GM23248 (cell line): ENCODE measurements at regions not wholly inside any gene's neighbourhood (a gene's known extent, or its start where the extent isn't known, plus 50 kb on each side); places are given as distances from the start of the nearest gene placed in this dataset.
"Not testable (repeated sequence)": the region's sequence is repeated elsewhere in the genome, so short reads cannot be mapped to it uniquely, and the experiment has no call there.

Source experiments
- DNase-seq: peaks from one replicate; pipeline ENCODE4 v3.0.0-alpha.2; 2015
- H2AFZ ChIP-seq: fragments of 200-600 bp; sonication (generic); 2 replicates; pipeline ENCODE4 v1.6.1; 2016; ENCODE audit warnings: antibody characterized with exemption
- H3F3A ChIP-seq: fragments of 200-600 bp; sonication (generic); 2 replicates; pipeline ENCODE4 v1.6.1; 2016; ENCODE audit warnings: mild to moderate bottlenecking, antibody characterized with exemption, mixed run types; ENCODE audit not compliant: insufficient read depth
- H3K27ac ChIP-seq: fragments of 200-600 bp; sonication (generic); 2 replicates; pipeline ENCODE4 v1.5.1; 2016; ENCODE audit warnings: mild to moderate bottlenecking
- H3K27me3 ChIP-seq: fragments of 200-600 bp; sonication (generic); replicated peaks from 2 replicates; pipeline ENCODE4 v1.6.1; 2016; ENCODE audit warnings: mild to moderate bottlenecking; ENCODE audit not compliant: insufficient read depth
- H3K36me3 ChIP-seq: fragments of 200-600 bp; sonication (generic); 2 replicates; pipeline ENCODE4 v1.6.1; 2016; ENCODE audit warnings: low read depth, mild to moderate bottlenecking
- H3K4me1 ChIP-seq: fragments of 200-600 bp; sonication (generic); 2 replicates; pipeline ENCODE4 v1.6.1; 2016; ENCODE audit warnings: mild to moderate bottlenecking; ENCODE audit not compliant: insufficient read depth
- H3K4me2 ChIP-seq: fragments of 200-600 bp; sonication (generic); one replicate; pipeline ENCODE4 v1.6.1; 2016; ENCODE audit warnings: mild to moderate bottlenecking; ENCODE audit not compliant: unreplicated experiment
- H3K4me3 ChIP-seq: fragments of 200-600 bp; sonication (generic); 2 replicates; pipeline ENCODE4 v1.5.1; 2016; ENCODE audit warnings: mild to moderate bottlenecking
- H3K79me2 ChIP-seq: fragments of 200-600 bp; sonication (generic); 2 replicates; pipeline ENCODE4 v1.6.1; 2016; ENCODE audit warnings: mild to moderate bottlenecking; ENCODE audit not compliant: insufficient read depth
- H3K9ac ChIP-seq: fragments of 200-600 bp; sonication (generic); 2 replicates; pipeline ENCODE4 v1.6.1; 2016; ENCODE audit warnings: mild to moderate bottlenecking
- H3K9me2 ChIP-seq: fragments of 200-600 bp; sonication (generic); 2 replicates; pipeline ENCODE4 v1.6.1; 2016; ENCODE audit warnings: mixed run types, mild to moderate bottlenecking, moderate library complexity; ENCODE audit not compliant: insufficient read depth
- H3K9me3 ChIP-seq: fragments of 200-600 bp; sonication (generic); one replicate; pipeline ENCODE4 v1.6.1; 2017; ENCODE audit warnings: low read depth
- H4K20me1 ChIP-seq: fragments of 200-600 bp; sonication (generic); 2 replicates; pipeline ENCODE4 v1.6.0; 2016; ENCODE audit not compliant: insufficient read depth
- EZH2 ChIP-seq: fragments of 200-600 bp; sonication (generic); IDR thresholded peaks from 2 replicates; pipeline ENCODE4 v1.6.1; 2018; ENCODE audit warnings: antibody characterized with exemption, mild to moderate bottlenecking; ENCODE audit not compliant: insufficient read depth, poor library complexity, severe bottlenecking
- EZH2phosphoT487 ChIP-seq: fragments of 200-600 bp; sonication (generic); IDR thresholded peaks from 2 replicates; pipeline ENCODE4 v1.6.1; 2018; ENCODE audit warnings: antibody characterized with exemption, moderate library complexity, mild to moderate bottlenecking, low read depth; ENCODE audit not compliant: insufficient read depth
- WGBS, 2 experiments: methylation state at CpG; one replicate each; pipeline ENCODE4 v1.1.6; 2015 to 2017; ENCODE audit warnings: low lambda C conversion rate in 2 of 2, low coverage in 1 of 2; ENCODE audit errors: missing lambda C conversion rate in 2 of 2; 5-methylcytosine and 5-hydroxymethylcytosine counted together
- in situ Hi-C: fragments of 300-500 bp; cut with MboI; formaldehyde crosslinking; loops from 2 replicates; pipeline ENCODE4 v1.15.0; 2020

- Histone ChIP-seq H3K27me3 (no peaks in the 10 kb centered on the region), H3K9me3 (no peaks in the 10 kb centered on the region), H3K4me1 (no peaks in the 10 kb centered on the region), H3K4me2 (no peak overlapping the region), H3K9me2 (no peaks in the 10 kb centered on the region), H3K36me3 (no peaks in the 10 kb centered on the region), H3K79me2 (no peaks in the 10 kb centered on the region), H3K27ac (no peak overlapping the region), H3F3A (no peaks in the 10 kb centered on the region), H3K9ac (no peak overlapping the region), H4K20me1 (no peaks in the 10 kb centered on the region), H2AFZ (no peak overlapping the region), H3K4me3 (no peak overlapping the region)
- DNase-seq: no peak
- in situ Hi-C loops: no loop called here
- TF ChIP-seq EZH2phosphoT487 (no peak), EZH2 (no peak)
Measured at GRCh38 chr2:194526121-194526520, 1130.9 kb upstream of the SLC39A10 start.

DNA sequence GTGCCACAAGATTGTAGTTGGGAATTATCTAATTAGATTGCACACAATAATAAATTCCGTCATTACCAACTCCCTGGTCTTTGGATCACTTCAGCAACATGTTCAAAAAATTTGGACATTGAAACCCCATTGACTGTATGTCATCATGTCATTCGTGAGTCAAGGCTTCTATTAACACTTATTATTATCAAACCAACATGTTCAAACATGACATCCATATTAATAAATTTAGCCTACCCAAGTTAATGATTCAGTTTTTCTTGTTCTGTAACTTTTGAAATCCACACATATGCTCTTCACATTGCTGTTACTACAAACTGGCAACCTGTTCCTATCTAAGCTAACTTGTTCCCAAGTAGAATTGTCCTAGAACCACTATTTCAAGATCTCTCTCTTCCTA is 1142.7 kb upstream of the SLC39A10 start:
- no peak overlapping the region for H2AFZ ChIP-seq
- no peak for DNase-seq
- TF ChIP-seq EZH2: no peak
- TF ChIP-seq EZH2phosphoT487: no peak
- no peaks in the 10 kb centered on the region for H3K9me2 ChIP-seq
- no peak overlapping the region for H3K27ac ChIP-seq
- no peak overlapping the region for H3K4me3 ChIP-seq
- H4K20me1 ChIP-seq: no peaks in the 10 kb centered on the region
- in situ Hi-C loops: no loop called here
- H3K9ac ChIP-seq: no peak overlapping the region
- no peaks in the 10 kb centered on the region for H3K79me2 ChIP-seq
- H3K36me3 ChIP-seq: no peaks in the 10 kb centered on the region
- no peaks in the 10 kb centered on the region for H3F3A ChIP-seq
- 3 to 7% methylated on average over 2 of the region's 2 CpGs for WGBS, 2 experiments
- H3K4me2 ChIP-seq: no peak overlapping the region
- no peaks in the 10 kb centered on the region for H3K9me3 ChIP-seq
- no peaks in the 10 kb centered on the region for H3K4me1 ChIP-seq
- no peaks in the 10 kb centered on the region for H3K27me3 ChIP-seq

GRCh38 chr2:194511070-194511469 is 1146.0 kb upstream of the SLC39A10 start:
- H3F3A ChIP-seq, in situ Hi-C loops, H3K4me2 ChIP-seq, DNase-seq, H3K27ac ChIP-seq, H3K4me3 ChIP-seq, H3K9ac ChIP-seq, H3K27me3 ChIP-seq, H2AFZ ChIP-seq, H3K79me2 ChIP-seq, H3K9me2 ChIP-seq, H3K4me1 ChIP-seq, H3K9me3 ChIP-seq, H4K20me1 ChIP-seq, H3K36me3 ChIP-seq: not testable (repeated sequence)
- WGBS, 2 experiments: 4 to 10% methylated on average over 2 of the region's 2 CpGs

- H4K20me1 ChIP-seq, H3F3A ChIP-seq, in situ Hi-C loops, H3K36me3 ChIP-seq, H3K4me1 ChIP-seq, H3K27me3 ChIP-seq, H3K9me3 ChIP-seq, H3K9ac ChIP-seq, H2AFZ ChIP-seq, DNase-seq, H3K27ac ChIP-seq, H3K4me2 ChIP-seq, H3K9me2 ChIP-seq, H3K4me3 ChIP-seq, H3K79me2 ChIP-seq: not testable (repeated sequence)
- 38 to 54% methylated on average over 3 of the region's 3 CpGs for WGBS, 2 experiments
Measured at GRCh38 chr2:194504876-194505275, 1152.2 kb upstream of the SLC39A10 start.

- no peak overlapping the region for H3K27ac ChIP-seq
- H3F3A ChIP-seq: no peaks in the 10 kb centered on the region
- no peak overlapping the region for H3K9ac ChIP-seq
- no peak for TF ChIP-seq EZH2
- TF ChIP-seq EZH2phosphoT487: no peak
- in situ Hi-C loops: no loop called here
- no peak for DNase-seq
- no peaks in the 10 kb centered on the region for H3K9me3 ChIP-seq
- no peak overlapping the region for H2AFZ ChIP-seq
- no peaks in the 10 kb centered on the region for H3K4me1 ChIP-seq
- no peaks in the 10 kb centered on the region for H3K36me3 ChIP-seq
- H4K20me1 ChIP-seq: no peaks in the 10 kb centered on the region
- no peak overlapping the region for H3K4me2 ChIP-seq
- no peaks in the 10 kb centered on the region for H3K27me3 ChIP-seq
- no peaks in the 10 kb centered on the region for H3K79me2 ChIP-seq
- H3K9me2 ChIP-seq: no peaks in the 10 kb centered on the region
- no peak overlapping the region for H3K4me3 ChIP-seq
Measured at GRCh38 chr2:194495046-194495445, 1162.0 kb upstream of the SLC39A10 start.
